DOHH2 (cell line): ENCODE measurements at regions not wholly inside any gene's neighbourhood (a gene's known extent, or its start where the extent isn't known, plus 50 kb on each side); places are given as distances from the start of the nearest gene placed in this dataset.
A peak's percentile ranks its signal among the peaks of the same experiment; 100 is the strongest.

Experiments
- H3F3A ChIP-seq: fragments of 200-600 bp; sonication (generic), shearing (Covaris generic); 2 replicates; pipeline ENCODE4 v1.6.0; 2016; ENCODE audit warnings: antibody characterized with exemption, mild to moderate bottlenecking; ENCODE audit not compliant: control insufficient read depth, insufficient read depth
- H3K27ac ChIP-seq: fragments of 200-600 bp; sonication (generic); 2 replicates; pipeline ENCODE4 v1.5.1; 2014; ENCODE audit warnings: low read depth, mild to moderate bottlenecking, low read length, moderate library complexity
- H3K27me3 ChIP-seq: fragments of 200-600 bp; sonication (generic); 2 replicates; pipeline ENCODE4 v1.6.1; 2014; ENCODE audit warnings: mild to moderate bottlenecking, low read length, mixed read lengths; ENCODE audit not compliant: control insufficient read depth
- H3K36me3 ChIP-seq: fragments of 200-600 bp; sonication (generic); 2 replicates; pipeline ENCODE4 v1.6.1; 2014; ENCODE audit warnings: mild to moderate bottlenecking, low read length, moderate library complexity, mixed read lengths; ENCODE audit not compliant: control insufficient read depth
- H3K4me1 ChIP-seq: fragments of 200-600 bp; sonication (generic); 2 replicates; pipeline ENCODE4 v1.6.1; 2014; ENCODE audit warnings: mild to moderate bottlenecking, low read length, mixed read lengths; ENCODE audit not compliant: control insufficient read depth
- H3K4me2 ChIP-seq: fragments of 200-600 bp; sonication (generic); 2 replicates; pipeline ENCODE4 v1.6.0; 2014; ENCODE audit warnings: mild to moderate bottlenecking, low read length, moderate library complexity
- H3K4me3 ChIP-seq: fragments of 200-600 bp; sonication (generic); 2 replicates; pipeline ENCODE4 v1.5.1; 2014; ENCODE audit warnings: mild to moderate bottlenecking, low read length, mixed read lengths
- H3K79me2 ChIP-seq: fragments of 200-600 bp; sonication (generic); 2 replicates; pipeline ENCODE4 v1.6.1; 2014; ENCODE audit warnings: mild to moderate bottlenecking, low read length, mixed read lengths; ENCODE audit not compliant: control insufficient read depth
- H3K9me2 ChIP-seq: fragments of 200-600 bp; sonication (generic); replicated peaks from 2 replicates; pipeline ENCODE4 v1.6.1; 2014; ENCODE audit warnings: mild to moderate bottlenecking, low read length, mixed read lengths; ENCODE audit not compliant: control insufficient read depth
- H3K9me3 ChIP-seq: fragments of 200-600 bp; sonication (generic); 2 replicates; pipeline ENCODE4 v1.6.1; 2014; ENCODE audit warnings: antibody characterized with exemption, low read length, mixed read lengths; ENCODE audit not compliant: control insufficient read depth, insufficient read depth
- H4K20me1 ChIP-seq: fragments of 200-600 bp; sonication (generic); 2 replicates; pipeline ENCODE4 v1.6.0; 2014; ENCODE audit warnings: low read depth, mild to moderate bottlenecking, antibody characterized with exemption, low read length, moderate library complexity; ENCODE audit not compliant: control insufficient read depth, insufficient read depth
- CTCF ChIP-seq: fragments of 200-600 bp; sonication (generic); IDR thresholded peaks from one replicate; pipeline ENCODE4 v1.5.1; 2014; ENCODE audit warnings: antibody characterized with exemption, mild to moderate bottlenecking, low read depth, low read length; ENCODE audit not compliant: poor library complexity, severe bottlenecking
- EZH2phosphoT487 ChIP-seq: fragments of 200-600 bp; sonication (generic); IDR thresholded peaks from 2 replicates; pipeline ENCODE4 v1.6.1; 2017; ENCODE audit warnings: borderline replicate concordance, mild to moderate bottlenecking, antibody characterized with exemption, low read length, moderate library complexity, mixed read lengths

- no peaks in the 10 kb centered on the region for H3K79me2 ChIP-seq
- H3K27me3 ChIP-seq: no peaks in the 10 kb centered on the region
- no peaks in the 10 kb centered on the region for H3K36me3 ChIP-seq
- H3K4me1 ChIP-seq: peaks cover 23% of the 10 kb centered on the region
- no peaks in the 10 kb centered on the region for H4K20me1 ChIP-seq
- H3K4me3 ChIP-seq: no peak overlapping the region
- no peaks in the 10 kb centered on the region for H3K9me2 ChIP-seq
- H3K9me3 ChIP-seq: no peaks in the 10 kb centered on the region
- no peaks in the 10 kb centered on the region for H3F3A ChIP-seq
- TF ChIP-seq EZH2phosphoT487 (no peak), CTCF (no peak)
- H3K4me2 ChIP-seq: no peak overlapping the region
- no peak overlapping the region for H3K27ac ChIP-seq
Measured at GRCh38 chr2:59724746-59725145, 828.7 kb downstream of the BCL11A start.

GRCh38 chr2:59720296-59720866, 833.1 kb downstream of the BCL11A start:
- no peak overlapping the region for H3K4me2 ChIP-seq
- H3F3A ChIP-seq: no peaks in the 10 kb centered on the region
- H3K4me3 ChIP-seq: no peak overlapping the region
- H3K36me3 ChIP-seq: no peaks in the 10 kb centered on the region
- H3K4me1 ChIP-seq: peaks cover 7% of the 10 kb centered on the region
- no peaks in the 10 kb centered on the region for H4K20me1 ChIP-seq
- no peaks in the 10 kb centered on the region for H3K9me3 ChIP-seq
- no peak for TF ChIP-seq CTCF
- no peak for TF ChIP-seq EZH2phosphoT487
- no peaks in the 10 kb centered on the region for H3K27me3 ChIP-seq
- no peak overlapping the region for H3K27ac ChIP-seq
- H3K9me2 ChIP-seq: no peaks in the 10 kb centered on the region
- H3K79me2 ChIP-seq: no peaks in the 10 kb centered on the region

- Histone ChIP-seq H3K79me2 (no peaks in the 10 kb centered on the region), H3K27me3 (no peaks in the 10 kb centered on the region), H3K4me1 (peaks cover 24% of the 10 kb centered on the region), H4K20me1 (no peaks in the 10 kb centered on the region), H3K4me2 (peak overlapping the region; percentile 37), H3K36me3 (no peaks in the 10 kb centered on the region), H3K9me2 (no peaks in the 10 kb centered on the region), H3K9me3 (no peaks in the 10 kb centered on the region), H3K27ac (no peak overlapping the region), H3K4me3 (no peak overlapping the region), H3F3A (0 out of 2 replicates have a peak, but pooled peaks cover 2% of the 10 kb centered on the region)
- no peak for TF ChIP-seq CTCF
- no peak for TF ChIP-seq EZH2phosphoT487
Measured at GRCh38 chr2:59713577-59713976, 839.9 kb downstream of the BCL11A start.
